OCI-LY3 (cell line): ENCODE measurements at regions not wholly inside any gene's neighbourhood (a gene's known extent, or its start where the extent isn't known, plus 50 kb on each side); places are given as distances from the start of the nearest gene placed in this dataset.

Experiments
- CTCF ChIP-seq: fragments of 200-600, 300-600 bp; sonication (generic); IDR thresholded peaks from 2 replicates; pipeline ENCODE4 v1.5.1; 2014; ENCODE audit warnings: antibody characterized with exemption, low read length, low read depth
- EZH2phosphoT487 ChIP-seq: fragments of 200-600 bp; shearing (Covaris generic); IDR thresholded peaks from 2 replicates; pipeline ENCODE4 v1.6.1; 2018; ENCODE audit warnings: antibody characterized with exemption, mixed run types, low read depth

DNA sequence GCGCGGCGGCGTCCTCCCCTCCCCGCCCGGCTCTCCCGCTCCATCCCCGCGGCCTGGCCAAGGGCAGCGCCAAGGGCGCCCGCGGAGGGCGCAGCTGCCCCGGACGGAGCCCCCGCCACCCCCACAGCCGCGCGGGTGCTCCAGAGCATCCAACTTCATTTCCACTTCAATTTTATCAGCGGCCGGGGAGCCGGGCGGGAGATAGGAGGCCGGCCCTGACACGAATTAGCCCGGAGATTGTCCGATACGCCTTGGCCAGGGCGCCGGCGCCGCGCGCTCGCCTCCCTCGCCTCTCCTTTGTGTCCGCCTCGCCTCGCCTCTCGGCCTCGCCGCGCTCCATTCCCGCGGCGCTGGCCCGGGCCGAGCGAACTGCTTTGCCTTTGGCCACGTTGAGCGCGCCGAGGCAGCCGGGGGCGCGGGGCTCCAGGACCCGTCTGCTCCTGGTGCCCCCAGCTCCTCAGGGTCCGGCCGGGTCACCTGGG, 129.1 kb upstream of the LHX1 start:
- TF ChIP-seq CTCF (no peak), EZH2phosphoT487 (no peak)
